DMS153 treated with DMSO at 0.1 percent for 48 hours (cell line): ENCODE measurements at regions not wholly inside any gene's neighbourhood (a gene's known extent, or its start where the extent isn't known, plus 50 kb on each side); places are given as distances from the start of the nearest gene placed in this dataset.
"Not testable (repeated sequence)": the region's sequence is repeated elsewhere in the genome, so short reads cannot be mapped to it uniquely, and the experiment has no call there.

Experiments used
- DNase-seq: peaks from one replicate; lab custom pipeline; 2025; ENCODE audit not compliant: unreplicated experiment; lab: John Stamatoyannopoulos, UW

DNA sequence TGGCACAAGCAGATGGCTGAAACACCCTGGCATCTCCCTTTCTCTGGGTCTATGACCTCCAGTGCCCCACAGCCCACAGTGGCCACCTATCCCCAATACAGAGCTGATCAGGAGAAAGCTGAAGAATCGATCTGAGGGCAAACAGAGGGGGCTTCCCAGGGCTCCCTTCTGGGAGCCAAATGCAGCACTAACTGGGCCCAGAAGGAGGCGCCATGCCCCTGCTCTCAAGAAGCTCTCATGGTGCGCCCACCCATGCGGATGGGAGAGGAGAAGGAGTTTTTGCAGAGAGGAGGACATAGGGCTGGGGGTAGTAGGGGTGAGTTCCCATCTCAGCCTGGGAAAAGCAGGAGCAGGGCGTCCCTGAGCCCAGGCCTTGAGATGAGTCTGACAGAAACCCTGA lies 787.3 kb upstream of the RAB6C start:
- no peak for DNase-seq

DNA sequence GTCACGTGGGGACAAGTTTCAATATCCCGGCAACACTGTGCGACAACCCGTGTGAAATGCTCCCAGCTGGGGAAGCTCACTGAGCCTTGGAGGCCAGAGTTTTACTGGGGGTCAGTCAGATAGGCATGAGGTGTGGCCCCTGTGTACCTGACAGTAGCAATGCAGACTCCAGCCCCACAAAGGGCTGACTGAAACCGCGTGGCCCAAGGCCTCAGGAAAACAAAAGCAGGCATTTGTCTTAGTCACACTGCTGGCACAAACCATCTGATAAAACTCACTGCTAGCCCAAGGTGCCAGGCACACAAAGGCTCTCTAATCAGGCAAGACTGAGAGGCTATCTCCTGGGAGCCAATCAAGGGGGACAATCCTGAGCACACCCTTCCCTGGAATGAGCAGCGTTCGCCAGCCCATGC lies 786.6 kb upstream of the RAB6C start:
- no peak for DNase-seq

- DNase-seq = no peak
These were observed 785.5 kb upstream of the RAB6C start for GRCh38 chr2:129193961-129194360.

DNA sequence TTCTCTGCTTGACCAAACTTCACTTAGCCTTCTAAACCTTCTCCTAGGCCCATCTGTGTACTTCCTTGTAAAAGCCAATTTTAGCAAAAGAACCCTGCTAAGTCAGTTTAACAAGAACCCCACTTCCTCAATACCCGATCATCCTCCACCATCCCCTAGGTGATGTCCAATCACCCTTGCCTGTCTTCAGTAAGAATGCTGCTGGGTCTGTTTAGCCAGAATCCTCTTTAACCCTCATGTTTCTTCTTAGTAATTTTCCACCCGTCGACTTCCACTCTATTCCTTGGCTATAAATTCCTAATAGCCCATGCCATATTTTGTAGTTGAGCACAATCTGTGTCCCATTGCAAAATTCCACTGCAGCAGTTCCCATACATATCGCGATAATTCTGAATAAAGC lies 780.0 kb upstream of the RAB6C start:
- DNase-seq = no peak

- DNase-seq = no peak
These were observed 777.8 kb upstream of the RAB6C start for GRCh38 chr2:129201696-129202095.

GRCh38 chr2:129203331-129203730 lies 776.1 kb upstream of the RAB6C start:
- DNase-seq = no peak

DNA sequence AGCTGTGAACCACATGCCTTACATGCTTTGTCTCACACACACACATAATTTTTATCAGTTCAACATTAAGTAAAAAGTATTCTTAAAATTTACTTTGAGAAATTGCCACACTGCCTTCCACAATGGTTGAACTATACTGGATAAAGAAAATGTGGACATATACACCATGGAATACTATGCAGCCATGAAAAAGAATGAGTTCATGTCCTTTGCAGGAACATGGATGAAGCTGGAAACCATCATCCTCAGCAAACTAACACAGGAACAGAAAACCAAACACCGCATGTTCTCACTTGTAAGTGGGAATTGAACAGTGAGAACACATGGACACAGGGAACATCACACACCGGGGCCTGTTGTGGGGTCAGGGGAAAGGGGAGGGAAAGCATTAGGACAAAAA lies 774.9 kb upstream of the RAB6C start:
- DNase-seq = not testable (repeated sequence)

DNA sequence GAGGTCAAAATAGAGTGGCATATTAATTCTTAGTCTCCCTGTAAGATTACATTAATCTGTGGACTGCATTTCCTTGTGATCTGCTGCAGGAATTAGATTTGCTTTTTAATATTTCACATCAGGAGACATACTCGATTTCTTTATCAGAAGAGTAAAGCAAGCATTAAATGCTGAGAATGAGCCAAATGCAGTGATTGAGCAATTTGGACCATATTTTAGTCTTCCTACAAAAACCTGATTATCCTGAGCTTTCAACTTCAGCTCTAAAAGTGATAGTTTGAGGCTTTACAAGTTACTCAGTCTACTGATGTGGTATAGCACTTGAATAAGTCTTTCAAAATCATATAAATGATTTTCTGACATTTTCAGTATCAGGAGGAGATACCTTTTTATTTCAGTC lies 774.3 kb upstream of the RAB6C start:
- DNase-seq = no peak

DNA sequence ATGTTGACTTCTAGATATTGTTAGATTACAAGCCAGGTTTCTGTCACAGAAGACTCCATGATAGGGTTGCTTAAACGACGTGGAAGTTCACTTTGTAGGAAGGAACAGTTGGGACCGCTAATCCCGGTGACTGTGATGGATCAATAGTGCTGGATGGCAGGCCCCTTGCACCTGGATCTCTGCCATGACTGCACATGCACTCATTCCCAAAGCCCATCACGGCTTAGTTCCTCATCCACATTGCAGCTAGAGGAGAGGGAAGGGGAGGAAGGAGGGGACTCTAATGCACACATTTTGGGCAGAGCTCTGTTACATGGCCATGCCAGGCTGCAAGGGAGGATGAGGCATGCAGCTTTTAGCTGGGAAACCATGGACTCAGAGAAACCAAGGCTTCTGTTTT lies 773.7 kb upstream of the RAB6C start:
- DNase-seq = no peak

- no peak for DNase-seq
These were observed 767.0 kb upstream of the RAB6C start for GRCh38 chr2:129212299-129212958.

DNA sequence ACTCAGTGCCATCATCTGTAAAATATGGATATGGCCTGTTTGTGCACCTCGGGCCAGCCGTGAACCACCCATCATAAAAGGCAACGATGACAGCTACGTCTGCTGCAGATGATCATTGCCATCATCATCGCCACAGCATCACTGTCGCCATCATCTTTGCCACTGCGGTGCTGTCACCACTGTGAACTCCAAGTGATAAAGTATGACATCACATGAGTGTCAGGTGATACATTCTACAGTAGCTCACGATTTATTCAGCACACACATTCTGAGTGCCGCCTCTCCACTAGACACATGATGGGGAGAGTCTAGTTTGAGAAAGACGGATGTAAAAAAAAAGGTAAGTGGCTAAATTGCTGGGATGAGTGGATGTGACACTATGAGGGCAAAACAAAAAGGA lies 755.4 kb upstream of the RAB6C start:
- no peak for DNase-seq

DNA sequence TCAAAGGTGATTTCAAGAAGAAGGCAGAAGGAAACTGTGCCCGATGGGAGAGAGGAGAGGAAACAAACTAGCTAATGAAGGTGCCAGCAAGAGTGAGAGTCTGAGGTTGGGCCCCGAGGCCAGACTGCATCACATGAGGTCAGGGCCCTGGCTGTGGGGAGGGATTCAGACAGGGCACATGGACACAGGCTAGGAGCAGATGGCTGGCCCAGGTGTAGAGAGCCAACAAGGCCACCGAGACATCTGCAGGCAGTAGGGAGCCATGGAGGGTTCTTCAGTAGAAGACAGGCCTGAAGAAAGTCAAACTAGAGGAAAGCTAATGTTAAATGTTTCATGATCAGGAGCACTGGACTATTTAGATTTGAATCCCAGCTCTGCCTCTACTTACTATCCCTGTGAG lies 755.0 kb upstream of the RAB6C start:
- no peak for DNase-seq

DNA sequence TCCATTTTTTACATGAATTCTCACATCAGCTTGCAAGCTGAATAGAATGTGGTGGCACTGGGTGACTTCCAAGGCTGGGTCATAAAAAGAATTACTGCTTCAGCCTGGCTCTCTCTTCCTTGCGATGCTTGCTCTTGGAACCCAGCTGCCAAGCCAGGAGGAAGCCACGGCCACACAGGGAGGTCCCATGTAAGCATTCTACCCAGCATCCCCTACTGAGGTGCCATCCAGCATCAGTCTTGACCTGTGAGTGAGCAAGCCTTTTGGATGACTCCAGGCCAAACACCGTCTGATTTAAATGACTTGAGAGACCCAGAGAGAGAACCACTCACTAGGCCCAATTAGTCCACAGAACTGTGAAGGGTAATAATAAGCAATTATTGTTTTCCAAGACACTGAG lies 750.3 kb upstream of the RAB6C start:
- no peak for DNase-seq

GRCh38 chr2:129229830-129230441 lies 749.5 kb upstream of the RAB6C start:
- DNase-seq = no peak

DNA sequence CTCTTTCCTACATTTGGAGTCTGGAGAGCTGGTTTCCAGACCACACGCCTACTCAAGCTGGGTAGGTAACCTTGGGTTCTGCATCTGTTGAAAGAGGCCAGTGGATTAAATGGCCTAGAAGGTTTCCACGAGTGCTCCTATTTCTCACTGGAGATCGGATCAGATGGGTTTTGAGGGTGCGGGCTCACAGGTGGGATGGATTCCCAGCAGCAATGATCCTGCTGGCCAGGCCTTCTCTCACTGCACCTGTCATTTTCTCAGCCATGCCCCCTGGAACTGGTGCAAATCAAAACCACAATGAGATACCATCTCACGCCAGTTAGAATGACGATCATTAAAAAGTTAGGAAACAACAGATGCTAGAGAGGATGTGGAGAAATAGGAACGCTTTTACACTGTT lies 747.5 kb upstream of the RAB6C start:
- DNase-seq = no peak

DNA sequence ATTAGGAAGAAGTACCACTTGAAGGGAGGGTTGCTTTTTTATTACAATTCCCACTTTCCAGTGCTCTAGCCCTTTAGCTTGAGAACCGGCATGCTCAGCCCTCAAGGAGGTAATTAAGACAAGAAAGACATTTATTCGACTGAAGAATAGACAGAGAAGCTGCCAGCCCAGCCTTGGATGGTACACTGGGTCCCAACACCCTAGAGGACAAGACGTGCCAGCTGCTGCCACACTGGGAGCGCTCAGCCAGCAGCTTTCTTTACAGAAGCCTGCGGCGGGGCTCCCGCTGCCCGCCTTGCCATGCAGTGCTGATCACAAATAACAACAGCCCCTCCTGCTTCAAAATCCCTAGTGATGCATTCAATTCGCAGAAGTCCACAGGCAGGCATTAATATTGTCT lies 746.3 kb upstream of the RAB6C start:
- no peak for DNase-seq

DNA sequence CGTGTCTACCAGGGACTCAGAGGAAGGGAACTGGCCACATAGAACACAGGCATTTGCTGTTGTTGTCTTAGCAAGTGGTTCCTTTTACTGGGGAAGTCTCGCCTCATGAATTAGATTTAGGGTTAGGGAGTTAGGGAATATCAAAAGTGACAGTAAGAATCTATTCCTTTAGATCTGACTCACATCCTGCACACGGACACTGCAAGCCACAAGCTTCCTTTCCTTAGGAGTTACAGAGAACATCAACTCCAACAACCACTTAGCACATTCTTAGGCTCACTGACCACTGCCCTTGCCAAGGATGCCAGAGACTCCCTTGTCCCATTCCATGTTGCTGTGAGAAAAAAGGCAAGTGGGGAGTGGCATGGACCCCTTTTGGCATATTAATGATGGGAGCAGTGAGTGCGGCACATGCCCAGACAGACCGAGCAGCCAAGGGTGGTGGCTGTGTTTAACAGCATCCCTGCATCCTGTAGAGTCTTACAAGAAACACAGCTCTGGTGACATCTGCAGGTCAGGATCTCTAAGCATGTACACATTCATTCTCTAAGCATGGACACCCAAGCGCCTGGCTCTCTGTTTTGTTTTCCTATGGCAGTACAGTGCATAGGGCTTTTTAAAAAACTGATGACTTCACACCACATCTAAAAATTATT lies 745.6 kb upstream of the RAB6C start:
- no peak for DNase-seq

GRCh38 chr2:129236601-129237000 lies 742.9 kb upstream of the RAB6C start:
- DNase-seq = no peak

DNA sequence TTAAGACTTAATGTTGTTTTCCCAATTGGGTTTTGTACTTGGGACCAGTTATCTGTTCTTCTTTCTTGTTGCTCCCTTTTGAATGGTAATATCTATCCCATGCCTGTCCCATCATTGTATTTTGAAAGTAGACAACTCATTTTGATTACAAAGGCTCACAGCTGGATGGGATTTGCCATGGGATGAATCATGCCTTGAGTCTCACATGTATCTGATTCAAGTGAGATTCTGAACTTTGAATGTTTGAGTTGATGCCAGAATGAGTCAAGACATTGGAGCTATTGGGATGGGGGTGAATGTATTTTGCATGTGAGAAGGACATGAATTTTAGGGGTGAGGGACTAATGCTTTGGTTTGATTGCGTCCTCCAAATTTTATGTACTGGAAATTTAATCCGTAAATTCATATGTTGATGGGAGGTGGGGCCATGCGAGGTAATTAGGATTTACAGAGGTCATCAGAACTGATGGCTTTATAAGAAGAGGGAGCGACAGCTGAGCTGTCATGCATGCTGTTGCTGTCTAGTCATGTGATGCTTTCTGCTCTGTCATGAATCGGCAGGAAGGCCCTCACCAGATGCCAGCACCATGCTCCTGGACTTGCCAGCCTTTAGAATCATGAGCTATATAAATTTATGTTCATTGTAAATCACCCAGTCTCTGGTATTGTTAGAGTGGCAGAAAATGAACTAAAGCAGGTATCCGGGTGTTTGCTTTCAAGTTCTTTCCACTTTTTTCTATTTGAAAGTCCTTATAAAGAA lies 741.3 kb upstream of the RAB6C start:
- no peak for DNase-seq

DNA sequence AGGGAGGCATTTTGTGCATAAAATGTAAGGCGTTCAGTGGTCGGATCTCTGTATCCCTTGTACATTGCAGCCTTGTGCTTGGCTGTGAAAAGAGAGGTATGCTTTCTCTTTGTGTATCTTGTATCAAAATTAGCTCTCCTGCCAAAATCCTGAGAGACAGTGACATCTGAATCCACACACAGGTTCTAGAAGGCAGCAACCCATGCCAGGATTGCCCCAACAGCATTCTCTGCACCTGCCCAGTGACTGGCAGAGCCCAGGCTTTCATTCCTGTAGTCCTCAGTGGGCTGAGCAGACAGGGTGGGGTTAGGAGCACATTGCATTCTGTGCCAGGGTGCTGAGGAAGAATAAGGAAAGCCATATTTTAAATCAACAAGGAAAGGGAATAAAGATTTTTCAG lies 740.3 kb upstream of the RAB6C start:
- no peak for DNase-seq

DNA sequence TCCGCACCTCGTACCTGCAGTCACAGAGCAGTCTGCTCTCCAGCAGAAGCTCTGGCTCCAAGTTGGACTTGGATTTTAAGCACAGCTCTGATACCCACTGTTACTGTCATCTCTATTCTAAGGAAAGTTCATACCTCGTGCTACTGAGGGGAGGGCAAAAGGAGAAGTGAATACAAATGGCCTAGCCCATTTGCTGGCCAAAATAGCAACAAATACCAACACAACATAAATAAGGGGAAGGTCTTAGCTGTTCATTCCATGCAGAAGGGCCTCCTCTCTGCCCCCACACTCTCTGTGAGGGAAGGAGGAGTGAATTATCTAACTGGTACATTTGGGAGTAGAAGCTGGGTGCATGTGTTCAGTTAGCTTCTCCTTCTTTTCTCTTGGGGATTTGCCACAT lies 739.4 kb upstream of the RAB6C start:
- DNase-seq = no peak

DNA sequence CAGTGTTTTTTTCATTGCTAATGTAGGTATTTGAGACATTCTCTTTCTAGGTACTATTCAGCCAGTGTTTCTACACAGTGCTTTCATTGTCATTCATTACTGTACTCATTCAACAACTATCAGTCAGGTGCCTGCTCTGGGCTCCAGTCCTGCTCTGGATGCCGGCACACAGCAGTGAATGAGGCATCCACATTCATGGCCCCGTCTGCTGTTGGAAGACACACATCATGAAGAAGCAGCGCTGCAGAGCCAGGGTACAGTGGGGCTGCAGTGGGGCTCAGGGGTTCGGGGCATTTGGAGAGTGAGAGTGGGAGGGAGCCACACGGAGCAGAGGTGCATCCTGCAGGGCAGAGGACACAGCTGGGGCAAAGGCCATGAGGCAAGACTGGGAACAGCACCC lies 737.2 kb upstream of the RAB6C start:
- DNase-seq = no peak
